DOHH2 (cell line): ENCODE measurements at regions not wholly inside any gene's neighbourhood (a gene's known extent, or its start where the extent isn't known, plus 50 kb on each side); places are given as distances from the start of the nearest gene placed in this dataset.

ENCODE experiments used
- CTCF ChIP-seq: fragments of 200-600 bp; sonication (generic); IDR thresholded peaks from one replicate; pipeline ENCODE4 v1.5.1; 2014; ENCODE audit warnings: antibody characterized with exemption, mild to moderate bottlenecking, low read depth, low read length; ENCODE audit not compliant: poor library complexity, severe bottlenecking
- EZH2phosphoT487 ChIP-seq: fragments of 200-600 bp; sonication (generic); IDR thresholded peaks from 2 replicates; pipeline ENCODE4 v1.6.1; 2017; ENCODE audit warnings: borderline replicate concordance, mild to moderate bottlenecking, antibody characterized with exemption, low read length, moderate library complexity, mixed read lengths

- TF ChIP-seq CTCF (no peak), EZH2phosphoT487 (no peak)
These were observed 378.7 kb downstream of the TMEM232 start for GRCh38 chr5:110347781-110348180.
